H1 (cell line): ENCODE measurements at regions not wholly inside any gene's neighbourhood (a gene's known extent, or its start where the extent isn't known, plus 50 kb on each side); places are given as distances from the start of the nearest gene placed in this dataset.

Source experiments
- CTCF ChIA-PET: fragments of 300-600 bp; sonication (Branson Sonifier 250); formaldehyde crosslinking; loops from one replicate; lab custom pipeline; 2021; ENCODE audit not compliant: partially characterized antibody; lab: Charles Lee
- POLR2A ChIA-PET: fragments of 300-600 bp; sonication (Branson Sonifier 250); formaldehyde crosslinking; loops from one replicate; lab custom pipeline; 2021; ENCODE audit warnings: inconsistent platforms; ENCODE audit not compliant: partially characterized antibody; lab: Charles Lee
- DNase-seq, 2 experiments: peaks; one replicate each; pipeline versions ENCODE4 v3.0.0 to v3.0.0-alpha.2; 2010 to 2022; ENCODE audit warnings: low spot score in 2 of 2, low read depth in 1 of 2, mixed read lengths in 1 of 2
- FAIRE-seq: peaks from 2 replicates; lab custom pipeline; 2011; peaks lifted over from hg19 to GRCh38; lab: Jason Lieb, UNC
- H2AFZ ChIP-seq: 2 replicates; pipeline ENCODE4 v1.8.1; 2012; ENCODE audit warnings: low read length, inconsistent platforms
- H2AK5ac ChIP-seq: 2 replicates; pipeline ENCODE4 v1.6.1; 2013; ENCODE audit warnings: low read depth, low read length
- H2BK120ac ChIP-seq: replicated peaks from 2 replicates; pipeline ENCODE3; 2013; ENCODE audit warnings: low read depth, low read length, inconsistent platforms
- H2BK12ac ChIP-seq: 2 replicates; pipeline ENCODE4 v1.6.1; 2013; ENCODE audit warnings: low read depth, low read length
- H2BK15ac ChIP-seq: 2 replicates; pipeline ENCODE4 v1.6.1; 2013; ENCODE audit warnings: low read length
- H2BK20ac ChIP-seq: 2 replicates; pipeline ENCODE4 v1.6.1; 2013; ENCODE audit warnings: low read length
- H2BK5ac ChIP-seq: 2 replicates; pipeline ENCODE4 v1.6.1; 2013; ENCODE audit warnings: low read depth, low read length
- H3K14ac ChIP-seq: 2 replicates; pipeline ENCODE4 v1.6.1; 2013; ENCODE audit warnings: inconsistent platforms; ENCODE audit not compliant: insufficient read length
- H3K18ac ChIP-seq: 2 replicates; pipeline ENCODE4 v1.6.1; 2013; ENCODE audit warnings: low read length; ENCODE audit errors: extremely low read depth
- H3K23ac ChIP-seq: 2 replicates; pipeline ENCODE4 v1.6.1; 2013; ENCODE audit warnings: inconsistent platforms; ENCODE audit not compliant: insufficient read length
- H3K23me2 ChIP-seq: 2 replicates; pipeline ENCODE4 v1.6.1; 2013; ENCODE audit warnings: low read depth, low read length
- H3K27ac ChIP-seq: 2 replicates; pipeline ENCODE4 v1.6.1; 2011; ENCODE audit warnings: low read depth, low read length, inconsistent platforms
- H3K27me3 ChIP-seq, 4 experiments: replicated peaks in 1 of 4; 1 replicate in 1 of 4; 2 replicates in 3 of 4; pipeline versions ENCODE4 v1.6.1 to v1.8.1; 2011 to 2013; ENCODE audit warnings: low read length in 3 of 4, mild to moderate bottlenecking in 3 of 4, inconsistent platforms in 2 of 4, mixed read lengths in 2 of 4, moderate library complexity in 1 of 4; ENCODE audit not compliant: control insufficient read depth in 3 of 4, insufficient read depth in 3 of 4; ENCODE audit errors: extremely low read depth in 1 of 4
- H3K36me3 ChIP-seq, 4 experiments: 2 replicates each; pipeline versions ENCODE4 v1.6.1 to v1.8.1; 2011 to 2013; ENCODE audit warnings: mild to moderate bottlenecking in 4 of 4, low read length in 3 of 4, moderate library complexity in 2 of 4, control low read depth in 1 of 4, inconsistent platforms in 1 of 4; ENCODE audit not compliant: insufficient read depth in 4 of 4, control insufficient read depth in 2 of 4
- H3K4ac ChIP-seq: replicated peaks from 2 replicates; pipeline ENCODE3; 2013; ENCODE audit warnings: low read length, low read depth, mixed read lengths, inconsistent platforms; ENCODE audit not compliant: insufficient read length
- H3K4me1 ChIP-seq, 4 experiments: replicated peaks in 1 of 4; 1 replicate in 1 of 4; 2 replicates in 3 of 4; pipeline versions ENCODE4 v1.6.1 to v1.8.1; 2011 to 2013; ENCODE audit warnings: low read length in 3 of 4, inconsistent platforms in 2 of 4, mixed read lengths in 1 of 4; ENCODE audit not compliant: insufficient read depth in 4 of 4, control insufficient read depth in 3 of 4
- H3K4me2 ChIP-seq, 2 experiments: 2 replicates each; pipeline versions ENCODE4 v1.6.1 to v1.8.1; 2011 to 2013; ENCODE audit warnings: low read depth in 2 of 2, low read length in 2 of 2, control low read depth in 1 of 2, inconsistent platforms in 1 of 2, mild to moderate bottlenecking in 1 of 2; ENCODE audit not compliant: insufficient read depth in 1 of 2
- H3K4me3 ChIP-seq, 4 experiments: fragments of 200-600, 300-600 bp in 1 of 4; sonication (generic), shearing (Covaris generic), sonication (Bioruptor Twin) in 1 of 4; 2 replicates each; pipeline versions ENCODE4 v1.5.1 to v1.8.1; 2011 to 2016; ENCODE audit warnings: low read length in 4 of 4, low read depth in 3 of 4, control low read depth in 2 of 4, inconsistent platforms in 2 of 4, mild to moderate bottlenecking in 2 of 4, mixed read lengths in 1 of 4, moderate library complexity in 1 of 4; ENCODE audit not compliant: insufficient read depth in 2 of 4; ENCODE audit errors: extremely low read depth in 1 of 4
- H3K56ac ChIP-seq: replicated peaks from 2 replicates; pipeline ENCODE3; 2013; ENCODE audit warnings: low read depth, mild to moderate bottlenecking, mixed read lengths, low read length, inconsistent platforms; ENCODE audit not compliant: insufficient read length
- H3K79me1 ChIP-seq: 2 replicates; pipeline ENCODE4 v1.6.1; 2013; ENCODE audit warnings: low read depth, low read length, control low read depth
- H3K79me2 ChIP-seq, 2 experiments: 2 replicates each; pipeline versions ENCODE4 v1.6.1 to v1.8.1; 2012 to 2013; ENCODE audit warnings: low read length in 2 of 2, mild to moderate bottlenecking in 2 of 2, inconsistent platforms in 1 of 2; ENCODE audit not compliant: insufficient read depth in 2 of 2, control insufficient read depth in 1 of 2
- H3K9ac ChIP-seq, 4 experiments: replicated peaks in 1 of 4; 1 replicate in 1 of 4; 2 replicates in 3 of 4; pipeline versions ENCODE4 v1.6.1 to v1.8.1; 2011 to 2013; ENCODE audit warnings: low read depth in 3 of 4, low read length in 3 of 4, control low read depth in 2 of 4, mild to moderate bottlenecking in 2 of 4, moderate library complexity in 2 of 4, inconsistent platforms in 1 of 4; ENCODE audit errors: extremely low read depth in 1 of 4
- H3K9me3 ChIP-seq, 2 experiments: 2 replicates each; pipeline versions ENCODE4 v1.6.1 to v1.8.1; 2012 to 2013; ENCODE audit warnings: mild to moderate bottlenecking in 2 of 2, moderate library complexity in 2 of 2, control low read depth in 1 of 2, inconsistent platforms in 1 of 2, low read depth in 1 of 2, low read length in 1 of 2, mixed read lengths in 1 of 2; ENCODE audit not compliant: insufficient read depth in 2 of 2
- H4K20me1 ChIP-seq, 2 experiments: replicated peaks in 1 of 2; 2 replicates each; pipeline versions ENCODE3 to v1.8.1; 2011 to 2013; ENCODE audit warnings: inconsistent platforms in 2 of 2, low read length in 2 of 2, mild to moderate bottlenecking in 1 of 2; ENCODE audit not compliant: insufficient read depth in 2 of 2, control insufficient read depth in 1 of 2
- H4K5ac ChIP-seq: 2 replicates; pipeline ENCODE4 v1.6.1; 2013; ENCODE audit warnings: low read length, low read depth, mixed read lengths, inconsistent platforms; ENCODE audit not compliant: insufficient read length
- H4K8ac ChIP-seq: 2 replicates; pipeline ENCODE4 v1.8.0; 2013; ENCODE audit warnings: mild to moderate bottlenecking, moderate library complexity, low read length, inconsistent platforms; ENCODE audit not compliant: insufficient read depth; ENCODE audit errors: extremely low read depth
- H4K91ac ChIP-seq: replicated peaks from 2 replicates; pipeline ENCODE3; 2013; ENCODE audit warnings: low read length, mixed read lengths, inconsistent platforms; ENCODE audit not compliant: insufficient read length
- GABPA ChIP-seq: IDR thresholded peaks from 2 replicates; pipeline ENCODE4 v1.6.1; 2011; ENCODE audit warnings: mild to moderate bottlenecking, low read length, moderate library complexity, borderline replicate concordance; ENCODE audit not compliant: insufficient read depth
- HDAC2 ChIP-seq, 2 experiments: fragments of 300-600 bp in 1 of 2; sonication (generic) in 1 of 2; IDR thresholded peaks; 2 replicates each; pipeline ENCODE4 v1.6.1; 2011 to 2012; ENCODE audit warnings: low read depth in 2 of 2, low read length in 2 of 2, mild to moderate bottlenecking in 2 of 2, moderate library complexity in 2 of 2, borderline replicate concordance in 1 of 2, inconsistent platforms in 1 of 2
- POLR2A ChIP-seq, 2 experiments: IDR thresholded peaks; 1 replicate in 1 of 2; 2 replicates in 1 of 2; pipeline ENCODE4 v1.6.1; 2011; ENCODE audit warnings: low read depth in 2 of 2, low read length in 2 of 2, mild to moderate bottlenecking in 2 of 2; ENCODE audit errors: control extremely low read depth in 1 of 2
- TCF12 ChIP-seq: IDR thresholded peaks from 2 replicates; pipeline ENCODE4 v1.6.1; 2011; ENCODE audit warnings: low read depth, mild to moderate bottlenecking, low read length
- WGBS, 2 experiments: shearing (Covaris generic) in 1 of 2; methylation state at CpG; one replicate each; pipeline versions ENCODE4 v1.1.6 to v1.1.7; 2013 to 2015; ENCODE audit warnings: low lambda C conversion rate in 2 of 2, mixed read lengths in 2 of 2, inconsistent platforms in 1 of 2, low coverage in 1 of 2, missing lambda C conversion rate in 1 of 2; ENCODE audit not compliant: insufficient replicate concordance in 2 of 2, insufficient coverage in 1 of 2, insufficient read length in 1 of 2; ENCODE audit errors: extremely low coverage in 1 of 2, missing lambda C conversion rate in 1 of 2; 5-methylcytosine and 5-hydroxymethylcytosine counted together

DNA sequence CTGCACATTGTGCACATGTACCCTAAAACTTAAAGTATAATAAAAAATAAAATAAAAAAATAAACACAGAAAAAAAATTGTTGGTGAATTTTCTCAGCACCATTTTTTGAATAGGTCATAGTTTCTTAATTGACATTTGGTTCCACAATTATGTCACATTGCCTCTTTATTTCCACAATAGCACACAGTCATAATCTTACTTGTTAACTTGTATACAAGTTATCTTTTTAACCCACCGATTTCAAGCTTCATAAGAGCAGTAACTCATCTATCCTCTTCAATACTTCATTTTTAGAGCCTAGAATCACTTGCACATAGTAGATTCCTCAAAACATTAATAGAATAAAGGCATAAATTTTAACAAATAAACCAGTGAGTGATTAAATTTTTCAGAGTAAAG, 1425.1 kb upstream of the LRRTM3 start:
- Histone ChIP-seq H3K4me1 (no peaks in the 10 kb centered on the region), H2BK5ac (no peak overlapping the region), H3K4me2 (no peak overlapping the region), H3K56ac (no peak overlapping the region), H4K20me1 (no peaks in the 10 kb centered on the region), H3K14ac (no peak overlapping the region), H2BK120ac (no peak overlapping the region), H3K18ac (no peak overlapping the region), H3K9ac (no peak overlapping the region), H3K79me1 (no peaks in the 10 kb centered on the region), H3K4me3 (no peak overlapping the region), H2BK20ac (no peak overlapping the region), H2BK15ac (no peak overlapping the region), H3K23me2 (no peaks in the 10 kb centered on the region), H3K27ac (no peak overlapping the region), H2AFZ (no peak overlapping the region), H3K9me3 (no peaks in the 10 kb centered on the region), H3K23ac (no peak overlapping the region), H2AK5ac (no peak overlapping the region), H3K36me3 (no peaks in the 10 kb centered on the region), H4K91ac (no peak overlapping the region), H3K27me3 (no peaks in the 10 kb centered on the region), H3K79me2 (no peaks in the 10 kb centered on the region), H3K4ac (no peak overlapping the region), H4K8ac (no peak overlapping the region), H2BK12ac (no peak overlapping the region), H4K5ac (no peak overlapping the region)
- TF ChIP-seq GABPA: no peak
- TF ChIP-seq POLR2A (IDR thresholded peaks at IDR 0.05; ENCODE audit: control extremely low read depth in 1 of 2, low read depth in 2 of 2, low read length in 2 of 2): no peak
- TF ChIP-seq HDAC2 (IDR thresholded peaks at IDR 0.05; ENCODE audit: borderline replicate concordance in 1 of 2, low read depth in 2 of 2, low read length in 2 of 2): no peak
- TF ChIP-seq TCF12: no peak
- FAIRE-seq (no peak), DNase-seq (no peak)
- POLR2A ChIA-PET: no interaction called here
- CTCF ChIA-PET: no interaction called here
- 93% methylated on average over 1 of the region's 1 CpG; no CpG with 5 or more reads in 1 of the 2 experiments for WGBS, 2 experiments
